ENCODE measurements at regions not wholly inside any gene's neighbourhood (a gene's known extent, or its start where the extent isn't known, plus 50 kb on each side); places are given as distances from the start of the nearest gene placed in this dataset.

- no peak for TF ChIP-seq CTCF (IDR thresholded peaks at IDR 0.05; ENCODE audit: low read depth, low read length, poor library complexity, severe bottlenecking)
- TF ChIP-seq EZH2phosphoT487 (IDR thresholded peaks at IDR 0.05; ENCODE audit: borderline replicate concordance, low read length), result no peak
Observed at GRCh38 chr14:34060651-34060999, 109.8 kb upstream of the EGLN3 start.
